NCI-H526 treated with DMSO at 0.1 percent for 48 hours (cell line): ENCODE measurements at regions not wholly inside any gene's neighbourhood (a gene's known extent, or its start where the extent isn't known, plus 50 kb on each side); places are given as distances from the start of the nearest gene placed in this dataset.
"Not testable (repeated sequence)": the region's sequence is repeated elsewhere in the genome, so short reads cannot be mapped to it uniquely, and the experiment has no call there.

Experiments used
- DNase-seq: peaks from one replicate; lab custom pipeline; 2025; lab: John Stamatoyannopoulos, UW

- DNase-seq: no peak
These were observed 114.1 kb downstream of the FAR1 start for GRCh38 chr11:13782390-13783075.

- DNase-seq: no peak
These were observed 116.0 kb downstream of the FAR1 start for GRCh38 chr11:13784441-13784840.

GRCh38 chr11:13784855-13785254 is 116.4 kb downstream of the FAR1 start:
- no peak for DNase-seq

DNA sequence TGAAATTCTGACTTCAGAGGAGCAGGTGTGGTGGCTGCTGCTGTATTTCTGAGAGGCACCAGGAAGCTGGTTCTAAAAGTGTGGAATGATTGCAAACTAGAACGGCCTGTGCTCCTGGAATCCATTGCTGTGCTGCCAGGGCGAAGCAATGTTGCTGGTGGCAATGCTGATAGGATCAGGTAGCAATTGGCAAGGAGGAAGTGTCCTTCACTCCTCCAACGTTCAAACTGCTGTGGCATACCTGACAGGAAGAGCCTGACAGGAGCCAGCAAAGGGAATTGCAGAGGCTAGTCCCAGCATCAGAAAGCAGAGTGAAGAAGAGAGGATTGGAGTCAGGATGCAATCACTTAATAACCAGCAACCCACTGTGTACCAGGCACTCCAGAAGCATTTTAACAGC is 118.2 kb downstream of the FAR1 start:
- DNase-seq: no peak

DNA sequence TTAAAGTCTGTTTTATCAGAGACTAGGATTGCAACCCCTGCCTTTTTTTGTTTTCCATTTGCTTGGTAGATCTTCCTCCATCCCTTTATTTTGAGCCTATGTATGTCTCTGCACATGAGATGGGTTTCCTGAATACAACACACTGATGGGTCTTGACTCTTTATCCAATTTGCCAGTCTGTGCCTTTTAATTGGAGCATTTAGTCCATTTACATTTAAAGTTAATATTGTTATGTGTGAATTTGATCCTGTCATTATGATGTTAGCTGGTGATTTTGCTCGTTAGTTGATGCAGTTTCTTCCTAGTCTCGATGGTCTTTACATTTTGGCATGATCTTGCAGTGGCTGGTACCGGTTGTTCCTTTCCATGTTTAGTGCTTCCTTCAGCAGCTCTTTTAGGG is 129.1 kb downstream of the FAR1 start:
- DNase-seq: not testable (repeated sequence)

- no peak for DNase-seq
These were observed 132.4 kb downstream of the FAR1 start for GRCh38 chr11:13800901-13801300.

DNA sequence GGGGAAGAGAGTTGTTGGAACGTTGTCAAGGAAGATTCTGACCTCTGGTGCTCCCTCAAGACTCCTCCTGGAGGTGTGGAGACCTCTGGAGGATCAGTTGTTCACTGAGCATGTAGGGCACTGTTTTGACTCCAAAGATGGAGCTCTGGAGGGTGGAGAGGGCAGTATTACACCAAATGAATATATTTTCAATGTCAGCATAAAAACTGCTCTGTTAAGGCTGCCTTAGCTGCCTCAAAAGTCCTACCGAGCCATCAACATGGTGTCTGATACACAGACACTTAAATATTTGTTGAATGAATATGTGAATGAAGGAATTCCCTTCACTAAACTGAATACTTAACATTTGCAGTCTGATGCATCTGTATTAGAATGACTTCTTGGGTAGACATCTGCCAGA is 144.2 kb upstream of the SPON1 start:
- no peak for DNase-seq

DNA sequence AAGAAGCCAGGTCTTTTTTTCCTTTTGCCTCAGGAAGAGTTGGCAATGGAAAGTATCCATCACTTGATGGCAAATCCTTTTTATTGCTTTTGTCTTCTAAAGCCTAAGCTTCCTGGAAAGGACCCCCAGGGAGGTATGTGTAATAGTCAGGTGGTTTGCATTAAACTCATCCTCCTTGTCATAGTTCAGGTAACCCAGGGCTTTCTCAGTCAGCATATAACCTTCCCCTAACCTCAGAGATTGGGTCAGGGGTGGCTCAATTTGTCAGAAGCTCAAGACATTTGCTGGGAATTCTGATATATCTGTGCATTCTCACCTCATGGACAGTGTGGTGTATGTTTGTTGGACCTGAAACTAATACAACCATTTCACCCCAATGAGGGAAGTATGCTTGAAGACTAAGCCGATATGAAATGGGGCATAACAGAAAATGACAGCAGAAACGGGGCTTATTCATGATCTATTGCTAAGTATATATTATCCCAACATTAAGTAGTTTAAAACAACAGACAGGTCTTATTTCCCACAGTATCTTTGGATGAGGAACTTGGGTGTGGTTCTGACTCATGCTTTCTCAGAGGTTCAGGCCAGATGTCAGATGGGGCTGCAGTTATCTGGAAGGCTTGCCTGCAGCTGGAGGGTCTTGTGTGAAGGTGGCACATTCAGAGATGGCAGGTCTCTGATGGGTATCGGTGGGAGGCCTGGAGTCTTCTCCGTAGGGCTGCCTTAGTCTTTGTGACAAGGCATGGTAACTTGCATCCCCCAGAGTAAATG is 135.8 kb upstream of the SPON1 start:
- DNase-seq: no peak

DNA sequence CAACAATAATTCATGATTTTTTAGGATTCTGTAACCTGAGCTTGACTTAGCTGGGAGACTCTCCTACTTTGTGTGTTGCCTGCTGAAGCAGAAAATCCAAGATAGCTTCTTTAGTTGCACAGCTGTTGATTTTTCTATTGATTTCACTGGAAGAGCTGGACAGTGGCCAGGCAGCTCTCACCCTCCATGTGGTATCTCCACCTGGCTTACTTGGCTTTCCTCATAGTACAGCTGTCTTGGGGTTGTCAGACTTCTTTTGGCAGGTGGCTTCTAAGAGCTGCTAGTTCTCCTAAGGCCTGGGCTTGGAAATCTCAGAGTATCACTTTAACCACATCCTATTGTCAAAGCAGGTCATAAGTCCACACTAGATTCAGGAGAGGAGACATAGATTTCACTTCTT is 130.8 kb upstream of the SPON1 start:
- no peak for DNase-seq

GRCh38 chr11:13834463-13834862 is 128.1 kb upstream of the SPON1 start:
- no peak for DNase-seq

- DNase-seq: no peak
These were observed 125.9 kb upstream of the SPON1 start for GRCh38 chr11:13836666-13837065.

DNA sequence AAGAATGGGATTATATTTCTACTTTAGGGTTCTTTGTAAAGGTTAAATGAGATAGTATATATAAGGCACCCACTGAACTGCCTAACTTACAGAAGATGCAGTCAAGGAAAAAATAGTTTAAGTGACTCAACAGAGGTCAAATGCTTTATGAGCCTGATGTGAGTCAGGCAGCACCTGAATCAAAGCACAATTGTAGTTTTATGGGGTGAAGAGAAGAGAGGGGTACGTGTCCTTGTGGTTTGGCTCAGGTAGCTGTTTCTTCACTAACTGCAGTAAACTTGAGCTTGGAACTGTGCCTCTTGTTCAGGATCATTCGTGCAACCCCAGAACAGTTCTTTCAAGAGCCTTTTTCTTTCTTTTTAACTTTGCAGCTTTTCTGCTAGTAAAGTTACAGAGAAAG is 125.2 kb upstream of the SPON1 start:
- DNase-seq: no peak

DNA sequence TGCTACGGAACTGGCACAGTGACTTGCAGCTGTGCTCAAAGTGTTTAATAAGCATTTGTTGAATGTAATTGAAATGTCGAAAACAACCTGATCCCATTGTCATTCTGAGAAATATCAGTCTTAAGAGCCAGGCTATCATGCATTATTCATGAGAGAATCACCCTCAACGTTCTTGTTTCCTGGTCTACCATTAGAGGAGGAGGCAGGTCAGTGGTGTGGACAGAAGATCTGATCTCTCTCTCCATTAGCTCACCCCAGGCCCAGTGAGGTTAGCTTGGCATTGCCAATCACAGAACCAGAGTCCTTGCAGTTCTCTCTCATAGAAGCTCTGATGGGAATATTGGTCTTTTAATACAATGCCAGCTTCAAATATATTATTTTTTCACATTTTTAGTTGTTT is 121.1 kb upstream of the SPON1 start:
- DNase-seq: no peak

DNA sequence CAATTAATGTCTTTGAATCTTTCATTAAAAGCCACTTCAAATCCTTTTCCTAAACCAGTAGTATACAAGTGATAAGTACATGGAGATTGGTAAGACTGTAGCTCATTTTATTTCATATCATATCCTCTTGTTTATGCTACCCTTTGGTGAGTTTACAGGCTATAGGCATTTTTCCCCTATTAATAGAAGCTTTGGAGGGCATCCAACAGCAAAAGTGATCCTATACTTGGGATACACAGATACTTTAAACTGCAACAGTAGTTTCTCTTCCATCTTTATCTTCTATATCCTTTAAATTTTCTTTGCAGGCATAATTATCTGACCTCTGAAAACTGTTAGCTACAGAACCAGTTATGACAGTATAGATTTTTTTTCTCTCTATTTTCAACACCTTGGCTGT is 114.5 kb upstream of the SPON1 start:
- DNase-seq: no peak

DNA sequence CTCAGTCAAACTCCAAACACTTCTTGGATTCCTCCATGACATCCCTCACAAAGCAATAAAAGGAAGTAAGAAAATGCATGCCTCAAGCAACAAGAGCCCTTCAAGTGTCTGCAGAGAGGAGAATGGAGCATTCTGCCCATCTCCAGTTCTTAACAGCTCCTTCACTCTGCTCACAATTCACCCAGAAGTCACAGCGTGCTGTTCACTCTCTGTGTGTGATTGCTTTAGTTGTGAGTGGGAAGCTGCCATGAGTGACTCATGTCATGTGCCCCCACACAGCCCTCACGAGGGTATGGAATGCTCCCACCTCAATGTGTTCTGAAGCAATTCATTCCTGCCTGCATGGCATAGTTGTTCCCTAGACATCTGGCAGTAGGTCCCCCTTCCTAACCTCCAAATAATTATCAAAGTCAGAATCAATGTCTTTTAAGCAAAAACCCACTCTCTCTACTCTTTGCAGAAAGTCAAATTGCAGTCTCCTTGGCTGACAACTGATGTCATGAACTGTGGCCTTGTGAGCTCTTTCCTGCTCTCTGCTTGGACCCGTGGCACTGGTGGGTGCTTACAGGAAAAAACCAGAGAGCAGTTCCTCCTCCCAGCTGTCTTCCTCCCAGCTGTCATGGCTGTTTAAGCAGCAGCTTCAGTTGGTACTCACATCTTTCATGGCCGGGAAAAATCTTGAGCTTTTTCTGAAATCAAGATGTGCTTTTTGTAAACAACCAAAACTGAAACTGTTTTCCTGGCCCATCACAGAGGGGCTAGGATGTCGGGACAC is 112.1 kb upstream of the SPON1 start:
- DNase-seq: no peak

DNA sequence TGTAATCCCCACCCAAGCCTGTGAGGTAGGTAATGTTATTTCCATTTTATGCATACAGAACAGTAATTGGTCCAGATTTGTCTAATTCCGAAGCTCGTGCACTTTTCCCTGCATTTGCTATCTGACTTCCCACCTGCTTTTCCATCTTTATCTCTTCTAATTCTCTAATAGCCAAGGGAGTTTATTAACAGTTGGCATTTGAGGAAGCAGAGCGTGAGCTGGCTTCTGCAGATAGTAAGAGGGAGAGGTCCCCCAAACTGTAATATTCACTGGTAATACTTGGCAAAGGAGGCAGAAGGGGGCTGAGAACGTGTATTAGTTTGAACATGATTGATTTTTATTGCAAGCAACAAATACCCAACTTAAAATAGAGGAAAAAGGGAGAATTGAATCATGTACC is 110.8 kb upstream of the SPON1 start:
- no peak for DNase-seq

DNA sequence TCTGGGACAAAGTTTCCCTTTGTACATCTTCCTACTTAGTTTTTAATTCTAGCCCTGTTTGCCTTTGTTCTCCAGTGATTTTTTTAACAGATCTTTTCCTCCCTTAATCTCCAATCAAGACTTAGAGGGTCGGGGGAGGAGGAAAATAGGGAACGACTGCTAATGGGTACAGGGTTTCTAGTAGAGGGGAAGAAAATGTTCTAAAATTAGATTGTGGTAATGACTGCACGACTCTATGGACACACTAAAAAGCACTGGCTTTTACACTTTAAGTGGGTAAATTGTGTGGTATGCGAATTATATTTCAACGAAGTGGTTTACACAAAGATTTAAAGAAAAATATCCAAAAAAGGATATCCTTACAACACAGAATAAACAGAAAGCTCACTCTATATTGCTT is 110.0 kb upstream of the SPON1 start:
- no peak for DNase-seq

- DNase-seq: peak; percentile 40
These were observed 104.7 kb upstream of the SPON1 start for GRCh38 chr11:13857828-13858227.

DNA sequence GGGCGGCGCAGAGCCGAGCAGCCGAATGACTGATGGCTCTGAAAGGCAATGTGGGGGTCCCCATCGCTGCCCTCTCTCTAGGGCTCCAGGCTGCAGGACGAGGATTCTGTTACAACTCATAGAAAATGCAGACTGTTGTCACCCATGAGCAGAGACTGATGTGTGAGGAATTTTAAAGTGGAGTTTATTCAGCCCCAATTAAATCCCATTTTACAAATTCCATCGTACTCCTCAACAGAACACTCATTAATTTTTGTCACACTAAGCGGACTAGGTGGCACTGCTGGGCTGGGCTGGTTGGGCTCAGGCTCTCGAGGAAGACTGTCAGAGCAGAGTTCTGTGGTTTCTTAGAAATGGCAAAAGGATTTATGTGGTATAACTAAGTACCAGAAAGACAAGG is 102.6 kb upstream of the SPON1 start:
- DNase-seq: no peak

- DNase-seq: no peak
These were observed 101.1 kb upstream of the SPON1 start for GRCh38 chr11:13861411-13861810.

- no peak for DNase-seq
These were observed 99.6 kb upstream of the SPON1 start for GRCh38 chr11:13862845-13863392.

DNA sequence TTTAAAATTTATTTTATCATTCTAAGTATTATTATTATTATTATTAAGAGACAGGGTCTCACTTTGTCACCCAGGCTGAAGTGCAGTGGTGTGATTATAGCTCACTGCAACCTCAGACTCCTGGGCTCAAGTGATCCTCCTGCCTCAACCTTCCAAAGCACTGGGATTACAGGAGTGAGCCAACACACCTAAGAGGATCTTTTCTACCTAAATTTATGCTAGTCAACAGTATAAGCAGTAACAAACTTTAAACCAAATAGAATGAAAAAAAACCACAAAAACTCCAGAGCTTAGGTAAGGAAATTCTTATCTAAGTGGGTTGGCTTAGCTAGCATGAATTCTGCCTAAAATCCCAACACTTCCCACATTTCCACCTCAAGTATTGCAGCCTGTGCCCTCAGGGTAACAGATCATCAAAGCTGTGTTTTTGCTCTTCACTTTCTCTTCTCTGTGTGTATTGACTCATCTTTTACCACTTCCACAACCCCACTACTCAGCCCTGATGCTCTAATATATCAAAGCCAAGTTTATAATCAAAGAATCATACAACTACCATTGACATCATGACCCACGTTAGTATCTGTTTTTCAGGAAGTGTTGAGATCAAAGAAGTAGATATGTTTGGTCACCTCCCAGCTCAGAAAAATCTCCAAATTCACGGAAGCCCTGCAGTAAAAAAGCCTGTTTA is 93.7 kb upstream of the SPON1 start:
- no peak for DNase-seq
